ENCODE measurements at regions not wholly inside any gene's neighbourhood (a gene's known extent, or its start where the extent isn't known, plus 50 kb on each side); places are given as distances from the start of the nearest gene placed in this dataset.
"Not testable (repeated sequence)": the region's sequence is repeated elsewhere in the genome, so short reads cannot be mapped to it uniquely, and the experiment has no call there.

DNA sequence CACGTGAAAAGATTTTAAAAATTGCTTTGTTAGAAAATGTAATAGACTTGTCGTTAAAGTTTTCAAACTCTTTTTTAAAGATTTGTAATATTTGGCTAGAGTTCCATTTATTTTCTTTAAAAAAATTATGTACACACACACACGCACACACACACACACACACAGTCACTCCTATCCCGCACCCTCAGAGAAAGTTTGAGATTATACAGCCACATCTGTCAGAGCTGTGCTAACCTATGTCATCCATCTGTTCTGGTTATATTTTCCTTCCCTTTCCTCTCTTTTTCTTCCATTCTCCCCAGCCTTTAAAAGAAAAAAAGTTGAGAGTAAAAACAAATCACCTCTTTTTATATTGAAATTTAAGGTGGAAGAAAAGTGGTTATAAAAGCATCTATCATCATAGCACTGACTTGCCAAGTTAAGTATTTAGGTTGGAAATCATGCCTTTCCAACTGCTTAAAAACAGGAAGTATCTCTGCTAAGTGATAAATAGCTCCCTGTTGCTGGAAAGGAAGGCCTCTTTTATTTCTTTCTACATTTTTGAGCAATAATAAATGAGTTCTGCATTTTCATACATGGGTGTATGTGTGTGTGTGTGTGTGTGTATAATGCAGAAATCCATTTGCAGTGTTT, 163.3 kb upstream of the SPRY1 start (continued):
- TF ChIP-seq, protein P1, sequence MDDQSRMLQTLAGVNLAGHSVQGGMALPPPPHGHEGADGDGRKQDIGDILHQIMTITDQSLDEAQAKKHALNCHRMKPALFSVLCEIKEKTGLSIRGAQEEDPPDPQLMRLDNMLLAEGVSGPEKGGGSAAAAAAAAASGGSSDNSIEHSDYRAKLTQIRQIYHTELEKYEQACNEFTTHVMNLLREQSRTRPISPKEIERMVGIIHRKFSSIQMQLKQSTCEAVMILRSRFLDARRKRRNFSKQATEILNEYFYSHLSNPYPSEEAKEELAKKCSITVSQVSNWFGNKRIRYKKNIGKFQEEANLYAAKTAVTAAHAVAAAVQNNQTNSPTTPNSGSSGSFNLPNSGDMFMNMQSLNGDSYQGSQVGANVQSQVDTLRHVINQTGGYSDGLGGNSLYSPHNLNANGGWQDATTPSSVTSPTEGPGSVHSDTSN (IDR thresholded peaks at IDR 0.05) = no peak
- no peak for TF ChIP-seq HOXA7 (CRISPR knock-in tag; IDR thresholded peaks at IDR 0.05)
- no peak for TF ChIP-seq CBX8 (IDR thresholded peaks at IDR 0.05)

DNA sequence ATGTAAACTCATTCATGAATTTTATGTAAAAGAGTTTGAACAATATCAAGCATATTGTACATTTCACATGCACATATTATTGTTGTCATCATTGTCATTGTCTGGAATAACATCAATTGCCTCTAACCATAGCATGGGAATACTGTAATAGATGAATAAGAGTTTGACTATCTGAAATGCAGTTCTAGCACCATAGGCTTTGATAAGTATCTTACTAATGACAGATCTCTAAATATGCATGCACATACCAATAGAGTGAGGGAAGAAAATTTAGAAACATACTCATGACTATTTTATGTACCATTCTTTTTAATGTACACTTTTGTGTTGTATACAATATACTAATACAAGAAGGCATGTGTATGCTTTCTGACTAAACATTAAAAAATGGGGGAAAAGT, 161.6 kb upstream of the SPRY1 start:
- FAIRE-seq = no peak
- CTCF ChIA-PET = interaction anchor here (0.6 kb wide), 1 partner anchor 271 kb away, joined by 5 read pairs; no protein-coding TSS in a partner anchor
- no peak for DNase-seq (ENCODE audit: low read depth in 1 of 2, low spot score in 1 of 2)
- POLR2A ChIA-PET = no interaction called here
- TF ChIP-seq HEYL (CRISPR knock-in tag; IDR thresholded peaks at IDR 0.05) (no peak), BHLHE40 (IDR thresholded peaks at IDR 0.05; ENCODE audit: low read depth, low read length) (no peak), FOSB (CRISPR knock-in tag; IDR thresholded peaks at IDR 0.05) (no peak), CEBPB (IDR thresholded peaks at IDR 0.05) (no peak), JUN (IDR thresholded peaks at IDR 0.05) (no peak), HDAC2 (IDR thresholded peaks at IDR 0.05) (no peak), MAFK (IDR thresholded peaks at IDR 0.05; ENCODE audit: partially characterized antibody) (no peak), EHMT2 (IDR thresholded peaks at IDR 0.05; ENCODE audit: low read depth) (no peak)
- TF ChIP-seq, protein P2, sequence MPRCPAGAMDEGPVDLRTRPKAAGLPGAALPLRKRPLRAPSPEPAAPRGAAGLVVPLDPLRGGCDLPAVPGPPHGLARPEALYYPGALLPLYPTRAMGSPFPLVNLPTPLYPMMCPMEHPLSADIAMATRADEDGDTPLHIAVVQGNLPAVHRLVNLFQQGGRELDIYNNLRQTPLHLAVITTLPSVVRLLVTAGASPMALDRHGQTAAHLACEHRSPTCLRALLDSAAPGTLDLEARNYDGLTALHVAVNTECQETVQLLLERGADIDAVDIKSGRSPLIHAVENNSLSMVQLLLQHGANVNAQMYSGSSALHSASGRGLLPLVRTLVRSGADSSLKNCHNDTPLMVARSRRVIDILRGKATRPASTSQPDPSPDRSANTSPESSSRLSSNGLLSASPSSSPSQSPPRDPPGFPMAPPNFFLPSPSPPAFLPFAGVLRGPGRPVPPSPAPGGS (IDR thresholded peaks at IDR 0.05) = no peak
- TF ChIP-seq, protein P3, sequence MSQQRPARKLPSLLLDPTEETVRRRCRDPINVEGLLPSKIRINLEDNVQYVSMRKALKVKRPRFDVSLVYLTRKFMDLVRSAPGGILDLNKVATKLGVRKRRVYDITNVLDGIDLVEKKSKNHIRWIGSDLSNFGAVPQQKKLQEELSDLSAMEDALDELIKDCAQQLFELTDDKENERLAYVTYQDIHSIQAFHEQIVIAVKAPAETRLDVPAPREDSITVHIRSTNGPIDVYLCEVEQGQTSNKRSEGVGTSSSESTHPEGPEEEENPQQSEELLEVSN (IDR thresholded peaks at IDR 0.05; ENCODE audit: borderline replicate concordance, low read depth) = no peak
- TF ChIP-seq, protein P4, sequence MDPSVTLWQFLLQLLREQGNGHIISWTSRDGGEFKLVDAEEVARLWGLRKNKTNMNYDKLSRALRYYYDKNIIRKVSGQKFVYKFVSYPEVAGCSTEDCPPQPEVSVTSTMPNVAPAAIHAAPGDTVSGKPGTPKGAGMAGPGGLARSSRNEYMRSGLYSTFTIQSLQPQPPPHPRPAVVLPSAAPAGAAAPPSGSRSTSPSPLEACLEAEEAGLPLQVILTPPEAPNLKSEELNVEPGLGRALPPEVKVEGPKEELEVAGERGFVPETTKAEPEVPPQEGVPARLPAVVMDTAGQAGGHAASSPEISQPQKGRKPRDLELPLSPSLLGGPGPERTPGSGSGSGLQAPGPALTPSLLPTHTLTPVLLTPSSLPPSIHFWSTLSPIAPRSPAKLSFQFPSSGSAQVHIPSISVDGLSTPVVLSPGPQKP (IDR thresholded peaks at IDR 0.05; ENCODE audit: low read depth, low read length) = no peak
- Histone ChIP-seq H3K27ac (no peak overlapping the region), H3K4me1 (peaks cover 6% of the 10 kb centered on the region; the same call in 1 of the 3 replicates), H3K9me3 (no peaks in the 10 kb centered on the region), H3K4me2 (no peak overlapping the region), H3K4me3 (no peak overlapping the region)
- ATAC-seq = no peak

DNA sequence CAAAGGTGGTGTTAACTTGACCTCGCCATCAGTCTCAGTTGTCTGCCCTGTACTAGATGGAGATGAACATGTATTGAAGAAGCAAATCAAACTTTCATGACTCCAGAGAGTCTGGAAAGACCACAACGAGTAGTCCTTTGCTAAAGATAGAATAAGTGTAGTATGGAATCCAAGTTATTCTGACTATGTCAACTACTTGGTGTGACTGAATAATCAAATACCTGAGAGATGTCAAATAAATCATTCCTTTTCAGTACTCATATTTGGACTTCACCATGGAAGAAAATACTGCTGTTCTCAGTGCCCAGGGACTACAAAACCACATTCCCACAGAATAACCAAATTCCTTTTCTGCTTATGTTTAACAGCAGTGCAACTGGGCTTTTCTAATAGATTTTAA, 161.2 kb upstream of the SPRY1 start:
- WGBS (ENCODE audit: missing lambda C conversion rate) = 69% methylated on average over 2 of the region's 2 CpGs
- Histone ChIP-seq H3K4me3 (no peak overlapping the region), H3K27ac (no peak overlapping the region), H3K4me1 (peaks cover 4% of the 10 kb centered on the region; the same call in 1 of the 3 replicates), H3K4me2 (no peak overlapping the region), H3K9me3 (no peaks in the 10 kb centered on the region)
- no peak for FAIRE-seq
- POLR2A ChIA-PET = no interaction called here
- CTCF ChIA-PET = no interaction called here
- no peak for ATAC-seq
- DNase-seq (ENCODE audit: low read depth in 1 of 2, low spot score in 1 of 2) = no peak
- TF ChIP-seq KDM1A (IDR thresholded peaks at IDR 0.05; ENCODE audit: low read depth) = no peak
- TF ChIP-seq RFX5 (IDR thresholded peaks at IDR 0.05) = no peak
- TF ChIP-seq NPAS2 (CRISPR knock-in tag; IDR thresholded peaks at IDR 0.05; ENCODE audit: borderline replicate concordance) = no peak
- TF ChIP-seq EHF (CRISPR knock-in tag; IDR thresholded peaks at IDR 0.05) = no peak

DNA sequence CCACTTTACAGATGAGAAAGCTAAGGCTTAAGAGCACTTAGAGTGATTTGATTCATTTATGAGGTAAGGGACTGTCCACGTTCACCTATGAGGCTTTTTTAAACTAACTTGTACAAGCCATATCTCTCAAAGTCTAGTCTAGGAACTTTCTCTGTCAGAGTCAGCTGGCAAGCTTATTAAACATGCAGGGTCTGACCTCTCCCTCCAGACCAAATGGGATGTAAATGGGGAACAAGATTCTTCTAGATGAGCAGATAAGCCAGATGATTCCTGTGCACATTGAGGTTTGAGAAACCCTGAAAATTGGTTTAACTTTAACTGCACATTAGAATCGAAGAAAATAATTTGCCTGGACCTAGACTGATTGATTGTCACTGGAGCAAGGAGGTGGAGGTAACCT, 160.0 kb upstream of the SPRY1 start:
- H3K4me3 ChIP-seq = no peak overlapping the region
- TF ChIP-seq TP53 (CRISPR knock-in tag; IDR thresholded peaks at IDR 0.05) (no peak), NR3C1 (IDR thresholded peaks at IDR 0.05) (no peak)
- H3K4me1 ChIP-seq = 0 out of 3 replicates have a peak, but pooled peaks cover 4% of the 10 kb centered on the region
- ChIA-PET CTCF (no interaction called here), POLR2A (no interaction called here)
- WGBS (ENCODE audit: missing lambda C conversion rate) = 83% methylated on average over 2 of the region's 2 CpGs
- ATAC-seq = no peak
- no peak for DNase-seq (ENCODE audit: low read depth in 1 of 2, low spot score in 1 of 2)
- no peak overlapping the region for H3K4me2 ChIP-seq
- H3K27ac ChIP-seq = no peak overlapping the region
- FAIRE-seq = no peak
- H3K9me3 ChIP-seq = no peaks in the 10 kb centered on the region

DNA sequence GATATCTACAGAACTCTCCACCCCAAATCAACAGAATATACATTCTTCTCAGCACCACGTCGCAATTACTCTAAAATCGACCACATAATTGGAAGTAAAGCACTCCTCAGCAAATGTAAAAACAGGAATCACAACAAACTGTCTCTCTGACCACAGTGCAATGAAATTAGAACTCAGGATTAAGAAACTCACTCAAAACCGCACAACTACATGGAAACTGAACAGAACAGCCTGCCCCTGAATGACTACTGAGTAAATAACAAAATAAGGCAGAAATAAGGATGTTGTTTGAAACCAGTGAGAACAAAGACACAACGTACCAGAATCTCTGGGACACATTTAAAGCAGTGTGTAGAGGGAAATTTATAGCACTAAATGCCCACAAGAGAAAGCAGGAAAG, 156.3 kb upstream of the SPRY1 start:
- FAIRE-seq; H3K27ac ChIP-seq; ATAC-seq; DNase-seq (ENCODE audit: low read depth in 1 of 2, low spot score in 1 of 2); CTCF ChIA-PET; H3K4me2 ChIP-seq; H3K4me3 ChIP-seq; H3K9me3 ChIP-seq; H3K4me1 ChIP-seq; POLR2A ChIA-PET: not testable (repeated sequence)
- 93% methylated on average over 5 of the region's 5 CpGs for WGBS (ENCODE audit: missing lambda C conversion rate)

DNA sequence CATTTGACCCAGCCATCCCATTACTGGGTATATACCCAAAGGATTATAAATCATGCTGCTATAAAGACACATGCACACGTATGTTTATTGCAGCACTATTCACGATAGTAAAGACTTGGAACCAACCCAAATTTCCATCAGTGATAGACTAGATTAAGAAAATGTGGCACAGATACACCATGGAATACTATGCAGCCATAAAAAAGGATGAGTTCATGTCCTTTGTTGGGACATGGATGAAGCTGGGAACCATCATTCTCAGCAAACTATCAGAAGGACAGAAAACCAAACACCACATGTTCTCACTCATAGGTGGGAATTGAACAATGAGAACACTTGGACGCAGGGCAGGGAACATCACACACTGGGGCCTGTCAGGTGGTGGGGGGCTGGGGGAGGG, 153.4 kb upstream of the SPRY1 start:
- DNase-seq (ENCODE audit: low read depth in 1 of 2, low spot score in 1 of 2); H3K4me1 ChIP-seq; CTCF ChIA-PET; ATAC-seq; H3K9me3 ChIP-seq; POLR2A ChIA-PET; H3K27ac ChIP-seq; FAIRE-seq; H3K4me3 ChIP-seq; H3K4me2 ChIP-seq: not testable (repeated sequence)
- WGBS (ENCODE audit: missing lambda C conversion rate) = 91% methylated on average over 2 of the region's 3 CpGs
